CD14-positive monocyte (primary cell): ENCODE measurements at regions not wholly inside any gene's neighbourhood (a gene's known extent, or its start where the extent isn't known, plus 50 kb on each side); places are given as distances from the start of the nearest gene placed in this dataset.

Source experiments
- DNase-seq, 3 donors: peaks; one replicate each; pipeline ENCODE4 v3.0.0-alpha.2; 2011 to 2022
- H2AFZ ChIP-seq: 2 replicates; pipeline ENCODE4 v1.6.0; 2012; ENCODE audit warnings: mild to moderate bottlenecking, low read depth, low read length, inconsistent platforms; ENCODE audit not compliant: insufficient read depth, poor library complexity, severe bottlenecking
- H3K27ac ChIP-seq, 2 donors: 1 replicate in 1 of 2; 2 replicates in 1 of 2; pipeline ENCODE4 v1.5.1; 2012 to 2013; ENCODE audit warnings: low read length in 2 of 2, control low read depth in 1 of 2, inconsistent platforms in 1 of 2, low read depth in 1 of 2, mild to moderate bottlenecking in 1 of 2
- H3K27me3 ChIP-seq, 2 donors: one replicate each; pipeline versions ENCODE4 v1.6.0 to v1.6.1; 2011 to 2013; ENCODE audit warnings: low read length in 2 of 2; ENCODE audit not compliant: control insufficient read depth in 2 of 2, insufficient read depth in 2 of 2
- H3K36me3 ChIP-seq, 2 donors: replicated peaks in 1 of 2; 1 replicate in 1 of 2; 2 replicates in 1 of 2; pipeline versions ENCODE4 v1.5.1 to v1.6.1; 2012 to 2013; ENCODE audit warnings: low read length in 2 of 2, control low read depth in 1 of 2, inconsistent platforms in 1 of 2, mild to moderate bottlenecking in 1 of 2; ENCODE audit not compliant: insufficient read depth in 2 of 2, control insufficient read depth in 1 of 2
- H3K4me1 ChIP-seq, 2 donors: 1 replicate in 1 of 2; 2 replicates in 1 of 2; pipeline versions ENCODE4 v1.5.1 to v1.6.1; 2012 to 2013; ENCODE audit warnings: low read length in 2 of 2, control low read depth in 1 of 2, inconsistent platforms in 1 of 2, mild to moderate bottlenecking in 1 of 2, moderate library complexity in 1 of 2; ENCODE audit not compliant: insufficient read depth in 2 of 2, control insufficient read depth in 1 of 2
- H3K4me2 ChIP-seq: replicated peaks from 2 replicates; pipeline ENCODE3; 2012; ENCODE audit warnings: low read length, moderate library complexity, mild to moderate bottlenecking; ENCODE audit not compliant: poor library complexity, severe bottlenecking; ENCODE audit errors: extremely low read depth
- H3K4me3 ChIP-seq, 3 experiments: fragments of 200-600 bp in 1 of 3; sonication (generic) in 1 of 3; replicated peaks in 1 of 3; 1 replicate in 2 of 3; 2 replicates in 1 of 3; pipeline ENCODE4 v1.5.1; 2011 to 2013; ENCODE audit warnings: low read length in 3 of 3, mild to moderate bottlenecking in 3 of 3, control low read depth in 2 of 3, low read depth in 2 of 3, inconsistent platforms in 1 of 3, moderate library complexity in 1 of 3
- H3K79me2 ChIP-seq: 2 replicates; pipeline ENCODE4 v1.6.0; 2012; ENCODE audit warnings: mild to moderate bottlenecking, control low read depth, inconsistent platforms, low read length, moderate library complexity; ENCODE audit not compliant: insufficient read depth
- H3K9ac ChIP-seq: 2 replicates; pipeline ENCODE4 v1.6.0; 2017; ENCODE audit warnings: low read length, mild to moderate bottlenecking; ENCODE audit not compliant: insufficient read depth, poor library complexity, severe bottlenecking
- H3K9me3 ChIP-seq, 2 donors: replicated peaks in 1 of 2; 1 replicate in 1 of 2; 2 replicates in 1 of 2; pipeline versions ENCODE4 v1.5.1 to v1.6.1; 2012 to 2013; ENCODE audit warnings: low read length in 2 of 2, control low read depth in 1 of 2; ENCODE audit not compliant: control insufficient read depth in 1 of 2, insufficient read depth in 1 of 2
- H4K20me1 ChIP-seq: 2 replicates; pipeline ENCODE4 v1.6.0; 2012; ENCODE audit warnings: mild to moderate bottlenecking, low read length, control low read depth, moderate library complexity; ENCODE audit not compliant: insufficient read depth
- H3K27ac Mint-ChIP-seq, 7 donors: one replicate each; pipeline ENCODE4 v1.8.0; 2020; ENCODE audit warnings: mild to moderate bottlenecking in 7 of 7, mixed read lengths in 7 of 7, moderate library complexity in 6 of 7, inconsistent platforms in 2 of 7
- H3K27me3 Mint-ChIP-seq, 3 donors: one replicate each; pipeline ENCODE4 v1.8.0; 2021 to 2022; ENCODE audit warnings: low read depth in 3 of 3, mild to moderate bottlenecking in 3 of 3, mixed read lengths in 3 of 3, moderate library complexity in 3 of 3, inconsistent platforms in 1 of 3
- H3K36me3 Mint-ChIP-seq, 2 donors: one replicate each; pipeline ENCODE4 v1.8.0; 2020; ENCODE audit warnings: mixed read lengths in 2 of 2, inconsistent platforms in 1 of 2, mild to moderate bottlenecking in 1 of 2
- H3K4me1 Mint-ChIP-seq: one replicate; pipeline ENCODE4 v1.8.0; 2020; ENCODE audit warnings: mild to moderate bottlenecking, mixed read lengths
- H3K4me3 Mint-ChIP-seq, 2 donors: one replicate each; pipeline ENCODE4 v1.8.0; 2020; ENCODE audit warnings: mild to moderate bottlenecking in 2 of 2, mixed read lengths in 2 of 2, moderate library complexity in 1 of 2
- H3K9me3 Mint-ChIP-seq, 7 donors: one replicate each; pipeline ENCODE4 v1.8.0; 2020 to 2022; ENCODE audit warnings: mixed read lengths in 7 of 7, mild to moderate bottlenecking in 6 of 7, moderate library complexity in 6 of 7, inconsistent platforms in 2 of 7
- CTCF ChIP-seq: fragments of 200-600 bp; IDR thresholded peaks from one replicate; pipeline ENCODE4 v1.8.0; 2022; ENCODE audit warnings: antibody characterized with exemption, mild to moderate bottlenecking
- WGBS: methylation state at CpG from one replicate; pipeline ENCODE4 v1.1.5; 2013; ENCODE audit warnings: missing lambda C conversion rate; ENCODE audit not compliant: insufficient coverage; 5-methylcytosine and 5-hydroxymethylcytosine counted together
- intact Hi-C, 2 donors: fragments of 100-400 bp; cut with micrococcal nuclease; formaldehyde crosslinking; loops; one replicate each; pipeline versions ENCODE4 v1.15.0 to v1.15.1; 2023

DNA sequence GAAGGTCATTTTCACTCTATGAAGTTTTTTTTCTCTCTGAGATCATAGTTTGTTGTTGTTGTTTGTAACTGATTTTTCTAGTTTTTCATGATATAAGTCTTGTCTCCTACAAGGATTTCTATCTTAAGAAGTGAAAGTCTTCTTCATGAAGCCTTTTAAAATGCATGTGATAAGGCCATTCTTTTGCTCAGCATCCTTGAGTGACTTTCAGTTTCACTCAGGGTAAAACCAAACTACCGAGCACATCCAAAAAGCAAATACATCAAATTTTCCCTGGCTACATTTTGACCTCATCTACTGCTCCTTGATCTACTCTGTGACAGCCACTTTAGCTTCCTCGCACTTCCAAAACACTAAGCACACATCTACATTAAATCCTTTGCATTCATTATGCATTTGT lies 580.7 kb downstream of the KCTD8 start:
- no peak overlapping the region for H3K4me2 ChIP-seq
- no peak overlapping the region for H3K27ac ChIP-seq
- Mint-ChIP-seq H3K27ac (no peak overlapping the region), H3K9me3 (peaks cover 0 to 4% (median 1%) of the 10 kb centered on the region in 7 donors), H3K36me3 (no peaks in the 10 kb centered on the region), H3K27me3 (no peaks in the 10 kb centered on the region), H3K4me3 (no peak overlapping the region), H3K4me1 (no peaks in the 10 kb centered on the region)
- H3K36me3 ChIP-seq = no peaks in the 10 kb centered on the region
- 71% methylated on average over 2 of the region's 2 CpGs for whole genome bisulfite sequencing
- H2AFZ ChIP-seq = no peak overlapping the region
- H3K4me3 ChIP-seq = no peak overlapping the region
- TF ChIP-seq CTCF = no peak
- DNase-seq = no peak
- no peaks in the 10 kb centered on the region for H3K27me3 ChIP-seq
- no peaks in the 10 kb centered on the region for H3K79me2 ChIP-seq
- no peaks in the 10 kb centered on the region for H3K9me3 ChIP-seq
- no peaks in the 10 kb centered on the region for H4K20me1 ChIP-seq
- no peak overlapping the region for H3K9ac ChIP-seq
- intact Hi-C loops = no loop called here
- no peaks in the 10 kb centered on the region for H3K4me1 ChIP-seq

GRCh38 chr4:43875655-43876054 lies 573.0 kb downstream of the KCTD8 start:
- intact Hi-C loops = no loop called here

More at GRCh38 chr4:43875655-43876054, 573.0 kb downstream of the KCTD8 start:
- Histone ChIP-seq H3K27me3 (no peaks in the 10 kb centered on the region), H3K4me2 (no peak overlapping the region), H3K27ac (no peak overlapping the region), H3K9me3 (no peaks in the 10 kb centered on the region), H3K79me2 (no peaks in the 10 kb centered on the region), H3K4me3 (no peak overlapping the region), H3K36me3 (no peaks in the 10 kb centered on the region), H3K4me1 (no peaks in the 10 kb centered on the region), H2AFZ (no peak overlapping the region), H3K9ac (no peak overlapping the region), H4K20me1 (no peaks in the 10 kb centered on the region)
- peaks cover 0 to 4% (median 2%) of the 10 kb centered on the region in 7 donors for H3K9me3 Mint-ChIP-seq
- H3K27me3 Mint-ChIP-seq = no peaks in the 10 kb centered on the region
- no peak overlapping the region for H3K27ac Mint-ChIP-seq
- no peaks in the 10 kb centered on the region for H3K4me1 Mint-ChIP-seq
- no peak overlapping the region for H3K4me3 Mint-ChIP-seq
- no peak for DNase-seq
- no peak for TF ChIP-seq CTCF
- no CpG with 5 or more reads among the region's 4 CpGs for WGBS
- no peaks in the 10 kb centered on the region for H3K36me3 Mint-ChIP-seq
